Epithelial cell of esophagus (primary cell): ENCODE measurements at regions not wholly inside any gene's neighbourhood (a gene's known extent, or its start where the extent isn't known, plus 50 kb on each side); places are given as distances from the start of the nearest gene placed in this dataset.
"Not testable (repeated sequence)": the region's sequence is repeated elsewhere in the genome, so short reads cannot be mapped to it uniquely, and the experiment has no call there.

Source experiments
- DNase-seq: peaks from one replicate; pipeline ENCODE4 v3.0.0; 2010; ENCODE audit warnings: low read depth
- H3K4me3 ChIP-seq: 2 replicates; pipeline ENCODE4 v1.5.1; 2011; ENCODE audit warnings: mild to moderate bottlenecking, low read length, control low read depth
- TF ChIP-seq, protein P1 (sequence below): IDR thresholded peaks from 2 replicates; pipeline ENCODE4 v1.5.1; 2011; ENCODE audit warnings: low read depth, mild to moderate bottlenecking, low read length, control low read depth, inconsistent platforms; ENCODE audit not compliant: insufficient read depth; ENCODE audit errors: missing control alignments

DNA sequence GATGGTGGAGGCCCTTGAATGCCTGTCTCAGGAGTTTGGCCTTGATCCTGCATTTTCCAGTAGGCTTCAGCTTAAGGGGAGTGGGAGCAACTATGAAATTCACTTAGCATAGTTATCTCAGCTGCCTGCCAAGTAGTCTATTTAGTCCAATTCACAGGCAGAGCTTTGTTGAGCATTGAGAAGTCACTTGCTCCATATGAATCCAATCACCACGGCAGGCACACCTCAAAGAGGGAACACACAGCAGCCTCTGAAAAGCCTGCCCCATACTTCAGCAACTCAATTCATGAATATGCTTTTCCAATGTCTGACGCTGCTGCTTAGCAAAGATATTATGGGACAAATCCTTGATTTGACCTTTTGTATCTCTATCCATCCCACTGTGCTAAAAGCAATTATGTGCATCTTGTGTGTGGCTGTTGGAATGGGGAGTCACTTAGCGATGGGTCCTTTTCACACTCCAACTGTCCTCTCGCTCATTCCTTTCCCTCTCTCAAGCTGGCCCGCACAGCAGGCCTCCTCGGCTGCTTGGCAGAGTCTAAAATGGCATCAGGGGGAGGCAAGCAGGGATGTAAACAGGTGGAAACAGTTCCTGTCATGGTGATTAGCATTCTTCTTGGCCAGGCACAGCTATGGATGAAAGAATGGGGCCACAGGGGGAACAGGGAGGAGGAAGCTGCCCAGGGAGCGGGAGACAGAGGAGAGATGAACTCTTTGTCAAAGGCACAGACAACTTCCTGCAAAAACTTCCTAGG, 56.0 kb upstream of the LRPPRC start:
- H3K4me3 ChIP-seq = no peak overlapping the region
- no peak for DNase-seq
- TF ChIP-seq, protein P1, sequence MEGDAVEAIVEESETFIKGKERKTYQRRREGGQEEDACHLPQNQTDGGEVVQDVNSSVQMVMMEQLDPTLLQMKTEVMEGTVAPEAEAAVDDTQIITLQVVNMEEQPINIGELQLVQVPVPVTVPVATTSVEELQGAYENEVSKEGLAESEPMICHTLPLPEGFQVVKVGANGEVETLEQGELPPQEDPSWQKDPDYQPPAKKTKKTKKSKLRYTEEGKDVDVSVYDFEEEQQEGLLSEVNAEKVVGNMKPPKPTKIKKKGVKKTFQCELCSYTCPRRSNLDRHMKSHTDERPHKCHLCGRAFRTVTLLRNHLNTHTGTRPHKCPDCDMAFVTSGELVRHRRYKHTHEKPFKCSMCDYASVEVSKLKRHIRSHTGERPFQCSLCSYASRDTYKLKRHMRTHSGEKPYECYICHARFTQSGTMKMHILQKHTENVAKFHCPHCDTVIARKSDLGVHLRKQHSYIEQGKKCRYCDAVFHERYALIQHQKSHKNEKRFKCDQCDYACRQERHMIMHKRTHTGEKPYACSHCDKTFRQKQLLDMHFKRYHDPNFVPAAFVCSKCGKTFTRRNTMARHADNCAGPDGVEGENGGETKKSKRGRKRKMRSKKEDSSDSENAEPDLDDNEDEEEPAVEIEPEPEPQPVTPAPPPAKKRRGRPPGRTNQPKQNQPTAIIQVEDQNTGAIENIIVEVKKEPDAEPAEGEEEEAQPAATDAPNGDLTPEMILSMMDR = no peak

DNA sequence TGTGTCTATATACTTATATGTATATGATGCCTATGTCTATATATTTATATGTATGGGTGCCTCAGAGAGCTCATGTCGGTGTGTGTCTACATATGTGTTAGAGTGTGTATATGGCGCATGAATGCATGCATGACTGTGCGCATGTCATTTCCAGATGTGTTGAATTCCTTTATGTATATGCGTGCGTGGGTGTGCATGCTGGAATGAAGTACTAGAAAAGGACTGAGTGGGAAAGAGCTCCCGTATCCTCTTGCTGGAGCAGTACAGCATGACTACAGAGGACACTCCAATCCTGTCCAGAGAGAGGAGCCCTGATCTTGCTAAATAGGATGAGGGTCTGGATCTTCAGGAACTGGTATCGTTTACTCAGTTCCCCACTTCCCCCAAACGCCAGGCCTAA, 56.8 kb upstream of the LRPPRC start:
- no peak for DNase-seq
- H3K4me3 ChIP-seq = no peak overlapping the region
- TF ChIP-seq, protein P1 = no peak

GRCh38 chr2:44053052-44053451, 57.3 kb upstream of the LRPPRC start:
- TF ChIP-seq, protein P1 = no peak
- no peak for DNase-seq
- H3K4me3 ChIP-seq = no peak overlapping the region

DNA sequence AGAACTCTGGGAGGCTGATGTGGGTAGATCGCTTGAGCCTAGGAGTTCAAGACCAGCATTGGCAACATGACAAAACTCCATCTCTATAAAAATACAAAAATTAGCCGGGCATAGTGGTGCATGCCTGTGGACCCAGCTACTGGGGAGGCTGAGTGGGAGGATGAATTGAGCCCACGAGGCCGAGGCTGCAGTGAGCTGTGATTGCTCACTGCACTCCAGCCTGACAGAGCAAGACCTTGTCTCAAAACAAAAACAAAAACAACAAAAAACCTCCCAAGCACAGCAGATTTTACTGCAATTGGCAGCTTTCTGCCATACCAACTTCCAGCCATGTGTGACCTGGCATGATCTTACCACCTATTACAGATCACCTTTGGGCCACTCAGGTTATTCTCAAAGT, 57.7 kb upstream of the LRPPRC start:
- no peak overlapping the region for H3K4me3 ChIP-seq
- TF ChIP-seq, protein P1 = no peak
- DNase-seq = no peak

- TF ChIP-seq, protein P1 = no peak
- DNase-seq = no peak
- H3K4me3 ChIP-seq = no peak overlapping the region
These were observed 59.4 kb upstream of the LRPPRC start for GRCh38 chr2:44055229-44055628.

- TF ChIP-seq, protein P1 = no peak
- H3K4me3 ChIP-seq = no peak overlapping the region
- DNase-seq = no peak
These were observed 59.9 kb upstream of the LRPPRC start for GRCh38 chr2:44055664-44056063.

- DNase-seq = no peak
- TF ChIP-seq, protein P1 = no peak
- H3K4me3 ChIP-seq = no peak overlapping the region
These were observed 61.2 kb upstream of the LRPPRC start for GRCh38 chr2:44056947-44057346.

DNA sequence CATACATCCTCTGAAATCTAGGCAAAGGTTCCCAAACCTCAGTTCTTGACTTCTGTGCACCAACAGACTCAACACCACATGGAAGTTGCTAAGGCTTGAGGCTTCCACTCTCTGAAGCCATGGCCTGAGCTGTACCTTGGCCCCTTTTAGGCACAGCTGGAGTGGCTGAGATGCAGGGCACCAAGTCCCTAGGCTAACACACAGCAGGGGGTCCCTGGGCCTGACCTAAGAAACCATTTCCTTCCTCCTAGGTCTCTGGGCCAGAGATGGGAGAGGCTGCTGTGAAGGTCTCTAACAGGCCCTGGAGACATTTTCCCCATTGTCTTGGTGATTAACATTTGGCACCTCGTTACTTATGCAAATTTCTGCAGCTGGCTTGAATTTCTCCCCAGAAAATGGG, 64.5 kb upstream of the LRPPRC start:
- DNase-seq = not testable (repeated sequence)

More for the DNA sequence above, 64.5 kb upstream of the LRPPRC start:
- H3K4me3 ChIP-seq = not testable (repeated sequence)
